DND-41 (cell line): ENCODE measurements at regions not wholly inside any gene's neighbourhood (a gene's known extent, or its start where the extent isn't known, plus 50 kb on each side); places are given as distances from the start of the nearest gene placed in this dataset.

ENCODE experiments used
- ATAC-seq: fragments of 200-7000 bp; cut with Tn5 transposase; 3 replicates; pipeline ENCODE4 v1.9.1; 2021; ENCODE audit warnings: low read depth; ENCODE audit not compliant: insufficient read depth
- DNase-seq: peaks from one replicate; pipeline ENCODE4 v3.0.0-alpha.2; 2020
- H2AFZ ChIP-seq: 2 replicates; pipeline ENCODE4 v1.6.0; 2012; ENCODE audit warnings: low read depth, low read length
- H3K27ac ChIP-seq: 2 replicates; pipeline ENCODE4 v1.5.1; 2012; ENCODE audit warnings: low read length, inconsistent platforms
- H3K27me3 ChIP-seq: fragments of 200-600 bp; sonication (generic); 2 replicates; pipeline ENCODE4 v1.6.0; 2012; ENCODE audit warnings: low read length, mild to moderate bottlenecking, inconsistent platforms; ENCODE audit not compliant: insufficient read depth, poor library complexity
- H3K36me3 ChIP-seq: 2 replicates; pipeline ENCODE4 v1.5.1; 2012; ENCODE audit warnings: low read length, inconsistent platforms; ENCODE audit not compliant: insufficient read depth
- H3K4me1 ChIP-seq: 2 replicates; pipeline ENCODE4 v1.5.1; 2012; ENCODE audit warnings: mild to moderate bottlenecking, low read length; ENCODE audit not compliant: insufficient read depth
- H3K4me2 ChIP-seq: 2 replicates; pipeline ENCODE4 v1.6.0; 2012; ENCODE audit warnings: mild to moderate bottlenecking, moderate library complexity, low read length, inconsistent platforms; ENCODE audit not compliant: insufficient read depth
- H3K4me3 ChIP-seq, 2 experiments: fragments of 200-600 bp in 1 of 2; shearing (Covaris generic) in 1 of 2; 2 replicates each; pipeline ENCODE4 v1.5.1; 2012 to 2016; ENCODE audit warnings: inconsistent platforms in 2 of 2, low read length in 2 of 2, mild to moderate bottlenecking in 2 of 2, low read depth in 1 of 2, moderate library complexity in 1 of 2
- H3K79me2 ChIP-seq: 2 replicates; pipeline ENCODE4 v1.6.0; 2012; ENCODE audit warnings: low read length, inconsistent platforms; ENCODE audit not compliant: insufficient read depth
- H3K9ac ChIP-seq: 2 replicates; pipeline ENCODE4 v1.6.0; 2012; ENCODE audit warnings: low read depth, mild to moderate bottlenecking, inconsistent platforms, low read length, moderate library complexity
- H3K9me3 ChIP-seq: 2 replicates; pipeline ENCODE4 v1.5.1; 2012; ENCODE audit warnings: low read length, moderate library complexity, mild to moderate bottlenecking, inconsistent platforms; ENCODE audit not compliant: insufficient read depth, severe bottlenecking
- H4K20me1 ChIP-seq: 2 replicates; pipeline ENCODE4 v1.6.0; 2012; ENCODE audit warnings: low read length; ENCODE audit not compliant: insufficient read depth
- CTCF ChIP-seq: IDR thresholded peaks from 2 replicates; pipeline ENCODE4 v1.5.1; 2012; ENCODE audit warnings: borderline replicate concordance, low read length, moderate library complexity, mild to moderate bottlenecking; ENCODE audit not compliant: poor library complexity, severe bottlenecking; ENCODE audit errors: extremely low read depth
- EZH2 ChIP-seq: IDR thresholded peaks from 3 replicates; pipeline ENCODE4 v1.6.1; 2012; ENCODE audit warnings: borderline replicate concordance, low read depth, mild to moderate bottlenecking, moderate library complexity, low read length, inconsistent platforms; ENCODE audit not compliant: severe bottlenecking

- Histone ChIP-seq H3K36me3 (no peaks in the 10 kb centered on the region), H3K4me3 (no peak overlapping the region), H3K4me1 (no peaks in the 10 kb centered on the region), H3K9me3 (no peaks in the 10 kb centered on the region), H3K79me2 (no peaks in the 10 kb centered on the region), H3K27ac (no peak overlapping the region), H3K27me3 (no peaks in the 10 kb centered on the region), H3K4me2 (no peak overlapping the region), H2AFZ (no peak overlapping the region), H4K20me1 (no peaks in the 10 kb centered on the region), H3K9ac (no peak overlapping the region)
- DNase-seq = no peak
- TF ChIP-seq CTCF = no peak
- TF ChIP-seq EZH2 = no peak
- ATAC-seq = peak; percentile 48; the same call in 2 of the 3 replicates
Measured at GRCh38 chr18:44033144-44033701, 647.5 kb upstream of the SETBP1 start.

- H3K9me3 ChIP-seq = no peaks in the 10 kb centered on the region
- TF ChIP-seq CTCF = no peak
- no peak for TF ChIP-seq EZH2
Measured at GRCh38 chr18:44035554-44035953, 645.1 kb upstream of the SETBP1 start.

GRCh38 chr18:44036501-44036900 is 644.2 kb upstream of the SETBP1 start:
- Histone ChIP-seq H3K36me3 (no peaks in the 10 kb centered on the region), H3K9ac (no peak overlapping the region), H3K79me2 (no peaks in the 10 kb centered on the region), H3K4me1 (no peaks in the 10 kb centered on the region), H3K9me3 (no peaks in the 10 kb centered on the region), H3K4me3 (no peak overlapping the region), H3K27me3 (no peaks in the 10 kb centered on the region), H3K4me2 (no peak overlapping the region), H4K20me1 (no peaks in the 10 kb centered on the region), H2AFZ (no peak overlapping the region), H3K27ac (no peak overlapping the region)
- TF ChIP-seq EZH2 (no peak), CTCF (no peak)
- DNase-seq (no peak), ATAC-seq (no peak)

More at GRCh38 chr18:44035554-44035953, 645.1 kb upstream of the SETBP1 start:
- H3K36me3 ChIP-seq = no peaks in the 10 kb centered on the region
- H3K27ac ChIP-seq = no peak overlapping the region
- H3K27me3 ChIP-seq = no peaks in the 10 kb centered on the region
- no peaks in the 10 kb centered on the region for H3K79me2 ChIP-seq
- H3K4me2 ChIP-seq = no peak overlapping the region
- H3K9ac ChIP-seq = no peak overlapping the region
- H3K4me3 ChIP-seq = no peak overlapping the region
- H4K20me1 ChIP-seq = no peaks in the 10 kb centered on the region
- DNase-seq = no peak
- no peaks in the 10 kb centered on the region for H3K4me1 ChIP-seq
- no peak for ATAC-seq
- no peak overlapping the region for H2AFZ ChIP-seq
